Astrocyte (in vitro differentiated cells and primary cell): ENCODE measurements at regions not wholly inside any gene's neighbourhood (a gene's known extent, or its start where the extent isn't known, plus 50 kb on each side); places are given as distances from the start of the nearest gene placed in this dataset.

Source experiments
- DNase-seq: peaks from one replicate; pipeline ENCODE4 v3.0.0-alpha.2; 2010; ENCODE audit warnings: low read depth
- FAIRE-seq: peaks from 2 replicates; lab custom pipeline; 2011; peaks lifted over from hg19 to GRCh38; lab: Jason Lieb, UNC
- H2AFZ ChIP-seq: 2 replicates; pipeline ENCODE4 v1.6.0; 2012; ENCODE audit warnings: low read depth, low read length, inconsistent platforms
- H3K27ac ChIP-seq: 2 replicates; pipeline ENCODE4 v1.5.1; 2011; ENCODE audit warnings: low read depth, low read length, inconsistent platforms
- H3K27me3 ChIP-seq: 2 replicates; pipeline ENCODE4 v1.6.0; 2011; ENCODE audit warnings: low read length, inconsistent platforms; ENCODE audit not compliant: insufficient read depth
- H3K36me3 ChIP-seq: 2 replicates; pipeline ENCODE4 v1.5.1; 2011; ENCODE audit warnings: low read length, inconsistent platforms; ENCODE audit not compliant: insufficient read depth
- H3K4me1 ChIP-seq: 2 replicates; pipeline ENCODE4 v1.5.1; 2011; ENCODE audit warnings: low read length, inconsistent platforms; ENCODE audit not compliant: insufficient read depth
- H3K4me2 ChIP-seq: 2 replicates; pipeline ENCODE4 v1.6.0; 2012; ENCODE audit warnings: low read length, inconsistent platforms
- H3K4me3 ChIP-seq: 2 replicates; pipeline ENCODE4 v1.5.1; 2011; ENCODE audit warnings: low read depth, mild to moderate bottlenecking, low read length, inconsistent platforms; ENCODE audit not compliant: insufficient read depth
- H3K79me2 ChIP-seq: 2 replicates; pipeline ENCODE4 v1.6.0; 2012; ENCODE audit warnings: mild to moderate bottlenecking, low read length, inconsistent platforms; ENCODE audit not compliant: insufficient read depth
- H3K9ac ChIP-seq: 2 replicates; pipeline ENCODE4 v1.6.0; 2012; ENCODE audit warnings: mild to moderate bottlenecking, low read length, inconsistent platforms
- H3K9me3 ChIP-seq: 2 replicates; pipeline ENCODE4 v1.5.1; 2012; ENCODE audit warnings: low read depth, mild to moderate bottlenecking, low read length, inconsistent platforms; ENCODE audit not compliant: insufficient read depth
- H4K20me1 ChIP-seq: 2 replicates; pipeline ENCODE4 v1.6.0; 2012; ENCODE audit warnings: low read length, inconsistent platforms; ENCODE audit not compliant: insufficient read depth
- H3K27ac Mint-ChIP-seq: one replicate; pipeline ENCODE4 v1.8.0; 2021; ENCODE audit warnings: mild to moderate bottlenecking, mixed read lengths; ENCODE audit not compliant: unreplicated experiment
- H3K27me3 Mint-ChIP-seq: one replicate; pipeline ENCODE4 v1.8.0; 2021; ENCODE audit warnings: low read depth, mixed read lengths; ENCODE audit not compliant: unreplicated experiment
- H3K36me3 Mint-ChIP-seq: one replicate; pipeline ENCODE4 v1.8.0; 2021; ENCODE audit warnings: low read depth, mixed read lengths; ENCODE audit not compliant: unreplicated experiment
- H3K4me1 Mint-ChIP-seq: one replicate; pipeline ENCODE4 v1.8.0; 2021; ENCODE audit warnings: low read depth, mixed read lengths; ENCODE audit not compliant: unreplicated experiment
- H3K4me3 Mint-ChIP-seq: one replicate; pipeline ENCODE4 v1.8.0; 2021; ENCODE audit warnings: mild to moderate bottlenecking, moderate library complexity, mixed read lengths; ENCODE audit not compliant: unreplicated experiment
- H3K9me3 Mint-ChIP-seq: one replicate; pipeline ENCODE4 v1.8.0; 2021; ENCODE audit warnings: mild to moderate bottlenecking, mixed read lengths; ENCODE audit not compliant: unreplicated experiment
- EZH2 ChIP-seq: IDR thresholded peaks from 2 replicates; pipeline ENCODE4 v1.6.1; 2012; ENCODE audit warnings: mild to moderate bottlenecking, low read length, inconsistent platforms; ENCODE audit not compliant: insufficient read depth
- TF ChIP-seq, protein P1 (sequence below): IDR thresholded peaks from 2 replicates; pipeline ENCODE4 v1.5.1; 2011; ENCODE audit warnings: low read depth, mild to moderate bottlenecking, inconsistent platforms, low read length, moderate library complexity; ENCODE audit not compliant: insufficient read depth

GRCh38 chr9:74035786-74036185, 461.3 kb upstream of the RORB start:
- Histone ChIP-seq H3K4me3 (no peak overlapping the region), H3K27ac (no peak overlapping the region), H3K4me1 (no peaks in the 10 kb centered on the region), H4K20me1 (no peaks in the 10 kb centered on the region), H3K27me3 (no peaks in the 10 kb centered on the region), H2AFZ (no peak overlapping the region), H3K9me3 (no peaks in the 10 kb centered on the region), H3K9ac (no peak overlapping the region), H3K4me2 (peak overlapping the region; percentile 27), H3K36me3 (no peaks in the 10 kb centered on the region), H3K79me2 (no peaks in the 10 kb centered on the region)
- TF ChIP-seq, protein P1, sequence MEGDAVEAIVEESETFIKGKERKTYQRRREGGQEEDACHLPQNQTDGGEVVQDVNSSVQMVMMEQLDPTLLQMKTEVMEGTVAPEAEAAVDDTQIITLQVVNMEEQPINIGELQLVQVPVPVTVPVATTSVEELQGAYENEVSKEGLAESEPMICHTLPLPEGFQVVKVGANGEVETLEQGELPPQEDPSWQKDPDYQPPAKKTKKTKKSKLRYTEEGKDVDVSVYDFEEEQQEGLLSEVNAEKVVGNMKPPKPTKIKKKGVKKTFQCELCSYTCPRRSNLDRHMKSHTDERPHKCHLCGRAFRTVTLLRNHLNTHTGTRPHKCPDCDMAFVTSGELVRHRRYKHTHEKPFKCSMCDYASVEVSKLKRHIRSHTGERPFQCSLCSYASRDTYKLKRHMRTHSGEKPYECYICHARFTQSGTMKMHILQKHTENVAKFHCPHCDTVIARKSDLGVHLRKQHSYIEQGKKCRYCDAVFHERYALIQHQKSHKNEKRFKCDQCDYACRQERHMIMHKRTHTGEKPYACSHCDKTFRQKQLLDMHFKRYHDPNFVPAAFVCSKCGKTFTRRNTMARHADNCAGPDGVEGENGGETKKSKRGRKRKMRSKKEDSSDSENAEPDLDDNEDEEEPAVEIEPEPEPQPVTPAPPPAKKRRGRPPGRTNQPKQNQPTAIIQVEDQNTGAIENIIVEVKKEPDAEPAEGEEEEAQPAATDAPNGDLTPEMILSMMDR, result no peak
- no peak for TF ChIP-seq EZH2
- Mint-ChIP-seq H3K36me3 (no peaks in the 10 kb centered on the region), H3K27ac (no peak overlapping the region), H3K4me3 (no peak overlapping the region), H3K9me3 (no peaks in the 10 kb centered on the region), H3K27me3 (no peaks in the 10 kb centered on the region), H3K4me1 (peaks cover 4% of the 10 kb centered on the region)
- DNase-seq, result peak; percentile 22
- FAIRE-seq, result no peak

GRCh38 chr9:74036549-74037231, 460.4 kb upstream of the RORB start:
- TF ChIP-seq, protein P1, result no peak
- TF ChIP-seq EZH2, result no peak
- Mint-ChIP-seq H3K36me3 (no peaks in the 10 kb centered on the region), H3K27ac (no peak overlapping the region), H3K9me3 (no peaks in the 10 kb centered on the region), H3K4me1 (peaks cover 4% of the 10 kb centered on the region), H3K27me3 (no peaks in the 10 kb centered on the region), H3K4me3 (no peak overlapping the region)
- Histone ChIP-seq H3K9ac (no peak overlapping the region), H3K79me2 (no peaks in the 10 kb centered on the region), H2AFZ (no peak overlapping the region), H3K27ac (no peak overlapping the region), H3K36me3 (no peaks in the 10 kb centered on the region), H3K27me3 (no peaks in the 10 kb centered on the region), H4K20me1 (no peaks in the 10 kb centered on the region), H3K4me3 (no peak overlapping the region), H3K4me2 (no peak overlapping the region), H3K9me3 (no peaks in the 10 kb centered on the region), H3K4me1 (no peaks in the 10 kb centered on the region)
- peak; percentile 53 for DNase-seq
- FAIRE-seq, result no peak

GRCh38 chr9:74037274-74037673, 459.9 kb upstream of the RORB start:
- no peak overlapping the region for H2AFZ ChIP-seq
- H3K4me3 Mint-ChIP-seq, result no peak overlapping the region
- H3K4me3 ChIP-seq, result no peak overlapping the region
- DNase-seq (no peak), FAIRE-seq (no peak)
- H3K4me2 ChIP-seq, result no peak overlapping the region
- no peak overlapping the region for H3K9ac ChIP-seq
- TF ChIP-seq, protein P1, result no peak
- TF ChIP-seq EZH2, result no peak
- no peaks in the 10 kb centered on the region for H3K27me3 Mint-ChIP-seq
- H3K27me3 ChIP-seq, result no peaks in the 10 kb centered on the region
- H3K9me3 Mint-ChIP-seq, result no peaks in the 10 kb centered on the region
- H3K4me1 Mint-ChIP-seq, result peaks cover 4% of the 10 kb centered on the region
- no peaks in the 10 kb centered on the region for H3K9me3 ChIP-seq
- no peaks in the 10 kb centered on the region for H3K4me1 ChIP-seq
- no peaks in the 10 kb centered on the region for H3K36me3 ChIP-seq
- no peak overlapping the region for H3K27ac Mint-ChIP-seq
- no peaks in the 10 kb centered on the region for H4K20me1 ChIP-seq
- no peak overlapping the region for H3K27ac ChIP-seq
- H3K79me2 ChIP-seq, result no peaks in the 10 kb centered on the region
- no peaks in the 10 kb centered on the region for H3K36me3 Mint-ChIP-seq
